GM21529 (cell line): ENCODE measurements at regions not wholly inside any gene's neighbourhood (a gene's known extent, or its start where the extent isn't known, plus 50 kb on each side); places are given as distances from the start of the nearest gene placed in this dataset.

Experiments
- ATAC-seq: cut with Tn5 transposase; IDR thresholded peaks from one replicate; pipeline ENCODE4 v1.9.1; 2021; ENCODE audit not compliant: unreplicated experiment

DNA sequence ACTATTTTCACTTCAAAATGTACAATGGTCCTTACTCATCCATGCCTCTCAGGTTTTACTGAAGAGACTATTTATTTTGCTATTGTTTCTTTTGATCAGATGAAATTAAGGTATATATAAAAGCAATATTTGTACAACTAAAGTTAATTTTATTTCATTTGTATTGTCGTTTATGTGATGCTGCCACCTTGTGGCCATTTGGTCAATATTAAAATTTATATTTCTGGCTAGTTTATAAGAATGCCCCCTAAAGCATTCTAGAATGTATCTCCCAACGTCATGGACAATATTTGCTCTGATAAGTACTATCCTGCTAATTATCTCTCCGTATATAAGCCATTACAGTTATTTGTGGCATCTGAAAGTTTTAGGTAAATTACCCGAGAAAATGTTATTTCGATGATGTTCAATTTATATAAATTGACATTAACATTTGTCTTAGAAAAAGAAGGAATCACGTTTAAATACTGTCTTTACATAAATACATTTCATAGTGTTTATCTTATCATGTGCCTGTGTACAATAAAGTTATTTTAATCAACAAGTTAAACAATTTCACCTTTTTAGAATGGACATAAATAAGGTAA is 680.0 kb downstream of the TAF11L14 start:
- no peak for ATAC-seq

DNA sequence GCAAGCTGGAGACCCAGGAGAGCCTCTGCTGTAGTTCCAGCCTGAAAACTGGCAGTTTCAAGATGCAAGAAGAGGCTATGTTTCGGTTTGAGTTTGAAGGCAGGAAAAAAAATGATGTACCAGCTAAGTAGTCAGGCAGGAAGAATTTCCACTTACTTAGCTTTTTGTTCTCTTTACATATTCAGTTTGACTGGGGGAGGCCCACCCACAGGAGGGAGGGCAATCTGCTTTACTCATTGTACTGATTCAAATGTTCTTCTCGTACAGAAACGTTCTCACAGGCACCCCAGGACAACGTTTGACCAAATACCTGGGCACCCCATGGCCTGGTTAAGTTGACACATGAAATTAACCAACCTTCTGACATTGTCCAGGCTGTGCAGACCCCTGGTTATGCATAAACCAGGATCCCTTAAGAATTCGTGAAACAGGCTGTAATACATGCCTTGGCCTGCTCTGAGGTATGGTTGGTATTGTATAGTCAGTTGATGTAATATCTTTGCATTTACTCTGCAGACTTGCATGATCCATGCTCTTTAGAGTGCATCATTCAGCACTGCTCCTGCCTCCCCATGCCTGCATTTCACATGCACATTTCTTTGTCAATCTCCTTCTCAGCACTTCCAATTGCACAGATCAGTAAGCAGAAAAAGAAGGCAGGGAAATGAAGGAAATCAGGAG is 687.1 kb downstream of the TAF11L14 start:
- no peak for ATAC-seq

DNA sequence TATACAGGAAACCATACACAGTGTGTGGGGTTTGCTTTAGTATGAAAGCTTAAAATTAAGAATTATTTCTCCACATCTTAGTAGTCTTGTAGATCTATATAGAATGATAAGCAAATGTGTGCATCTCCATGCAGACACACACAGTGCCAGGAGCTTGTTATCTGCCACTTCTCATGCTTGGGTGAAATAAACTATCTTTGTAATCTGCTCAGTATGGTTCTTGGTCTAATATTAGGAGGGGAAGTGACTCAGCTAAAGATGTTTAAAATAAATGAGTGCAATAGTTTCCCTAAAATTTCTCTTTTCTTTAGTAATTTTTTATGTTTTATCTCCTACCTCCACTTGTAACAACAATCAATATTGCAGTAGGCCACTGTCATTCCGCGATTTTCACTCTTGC is 689.6 kb downstream of the TAF11L14 start:
- ATAC-seq = no peak

DNA sequence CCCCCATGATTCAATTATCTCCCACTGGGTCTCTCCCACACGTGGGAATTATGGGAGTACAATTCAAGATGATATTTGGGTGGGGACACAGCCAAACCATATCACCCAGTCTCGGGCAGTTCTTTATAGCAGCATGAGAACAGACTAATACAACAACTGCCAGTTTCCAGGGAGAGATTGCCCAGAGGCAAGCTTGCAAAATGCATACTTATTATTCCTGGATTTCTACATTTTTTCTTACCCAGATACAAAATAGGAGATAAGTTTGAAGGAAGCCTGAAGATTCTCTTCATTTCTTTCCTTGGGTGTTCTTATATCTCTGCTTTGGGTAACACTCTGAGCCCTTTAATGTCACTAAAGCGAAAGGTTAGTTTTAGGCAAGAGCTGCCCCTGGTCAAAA is 691.2 kb downstream of the TAF11L14 start:
- ATAC-seq = no peak

DNA sequence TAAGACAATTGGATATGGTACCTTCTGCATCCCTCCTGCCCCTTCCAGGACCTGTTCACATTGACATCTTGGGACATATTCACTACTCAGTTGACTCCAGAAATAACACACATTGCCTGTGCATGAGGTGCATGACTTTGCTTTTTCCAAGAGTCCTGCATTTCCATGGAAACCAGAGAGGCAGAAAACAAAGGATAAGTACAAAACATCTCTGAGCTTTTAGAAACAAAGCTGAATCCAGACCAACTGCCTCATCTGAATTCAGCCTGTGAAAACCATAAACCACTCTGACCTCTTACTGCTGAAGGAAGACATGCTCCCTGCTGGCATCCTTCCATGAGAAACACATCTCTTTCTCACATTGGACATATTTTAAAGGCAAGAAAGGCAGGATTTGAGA is 695.1 kb downstream of the TAF11L14 start:
- no peak for ATAC-seq

DNA sequence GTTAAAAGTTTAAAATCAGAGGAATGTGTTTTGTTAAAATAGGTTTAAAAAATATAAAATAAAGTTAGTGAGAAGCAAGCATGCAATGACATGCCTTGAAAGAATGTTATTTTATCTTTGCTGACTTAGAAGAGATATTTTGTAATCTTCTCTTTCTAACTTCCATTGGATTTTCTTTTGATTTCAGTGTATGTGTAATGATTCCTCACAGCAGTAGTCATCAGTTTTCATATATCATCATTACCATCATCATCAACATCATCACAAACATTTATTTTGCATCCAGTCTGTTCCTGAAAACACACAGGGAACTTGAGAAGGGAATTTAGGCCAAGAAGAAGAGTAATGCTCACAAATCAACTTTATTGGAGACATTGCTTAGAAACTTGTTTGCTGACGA is 699.6 kb downstream of the TAF11L14 start:
- ATAC-seq = no peak

DNA sequence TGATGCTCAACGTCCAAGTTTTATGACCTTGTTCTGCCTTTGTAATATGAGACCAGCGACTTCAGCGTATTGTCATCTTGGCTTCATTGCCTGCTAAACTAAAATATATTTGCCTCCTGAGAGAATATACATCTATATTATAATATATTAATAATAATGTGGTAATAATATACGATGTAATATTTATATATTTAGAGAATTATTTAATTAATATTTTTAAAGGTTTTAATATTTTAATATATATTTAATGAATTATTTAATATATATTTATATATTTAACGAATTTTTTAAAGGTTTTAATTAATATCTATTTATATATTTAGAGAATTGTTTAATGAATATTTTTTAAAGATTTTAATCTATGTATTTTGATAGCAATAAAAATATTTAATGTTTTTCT is 700.7 kb downstream of the TAF11L14 start:
- no peak for ATAC-seq

DNA sequence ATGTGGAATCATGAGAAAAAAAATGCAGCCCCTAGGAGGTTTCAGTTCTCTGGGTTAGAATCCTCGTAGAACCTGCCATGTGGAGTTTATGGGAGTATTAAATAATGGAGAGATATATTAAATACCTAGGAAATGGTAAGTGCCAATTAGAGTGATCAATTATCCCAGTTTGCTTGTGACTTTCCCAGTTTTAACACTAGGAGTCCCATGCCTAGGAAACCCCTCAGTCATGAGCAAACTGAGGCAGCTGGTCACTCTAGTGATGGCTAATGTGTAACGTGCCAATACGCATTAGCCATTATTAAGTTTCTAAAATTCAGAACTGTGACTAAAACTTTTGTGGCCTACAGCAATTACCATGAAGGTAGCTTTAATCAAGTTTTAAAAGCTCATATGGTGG is 720.6 kb downstream of the TAF11L14 start:
- ATAC-seq = no peak

DNA sequence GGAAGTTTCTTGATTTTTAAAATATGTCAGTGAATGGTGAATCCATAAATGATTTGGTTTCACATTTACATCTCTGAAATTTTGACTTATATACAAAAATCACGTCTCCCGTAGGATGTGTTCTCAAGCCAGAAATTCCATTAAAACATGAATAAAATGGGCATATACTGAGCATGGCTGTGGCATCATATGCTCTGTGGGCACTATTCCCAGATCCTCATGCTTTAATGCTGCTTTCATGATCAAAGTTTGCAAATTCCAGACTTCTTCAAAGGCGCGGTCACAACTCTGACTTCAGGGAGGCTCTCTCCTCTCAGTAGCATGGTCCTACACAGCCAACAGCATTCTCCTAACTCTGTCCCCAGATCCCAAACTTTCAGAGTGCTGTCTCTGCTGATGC is 723.2 kb downstream of the TAF11L14 start:
- no peak for ATAC-seq

DNA sequence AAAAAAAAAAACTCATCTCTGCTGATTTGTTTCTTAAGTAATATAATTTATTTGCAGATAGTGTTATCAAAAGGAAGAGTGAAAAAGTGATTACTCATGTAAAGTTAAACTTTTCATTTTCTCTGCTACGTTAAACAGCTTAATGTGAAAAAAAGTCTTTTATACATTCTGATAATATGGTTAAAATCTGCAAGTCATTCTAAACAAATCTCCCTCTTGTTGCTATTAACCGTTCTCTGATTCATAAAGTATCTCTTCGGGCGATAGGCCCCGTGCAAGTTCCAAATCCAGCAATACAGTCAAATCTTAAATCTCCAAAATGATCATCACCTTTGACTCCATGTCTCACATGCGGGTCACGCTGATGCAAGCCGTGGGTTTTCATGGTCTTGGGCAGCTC is 732.0 kb downstream of the TAF11L14 start:
- no peak for ATAC-seq

DNA sequence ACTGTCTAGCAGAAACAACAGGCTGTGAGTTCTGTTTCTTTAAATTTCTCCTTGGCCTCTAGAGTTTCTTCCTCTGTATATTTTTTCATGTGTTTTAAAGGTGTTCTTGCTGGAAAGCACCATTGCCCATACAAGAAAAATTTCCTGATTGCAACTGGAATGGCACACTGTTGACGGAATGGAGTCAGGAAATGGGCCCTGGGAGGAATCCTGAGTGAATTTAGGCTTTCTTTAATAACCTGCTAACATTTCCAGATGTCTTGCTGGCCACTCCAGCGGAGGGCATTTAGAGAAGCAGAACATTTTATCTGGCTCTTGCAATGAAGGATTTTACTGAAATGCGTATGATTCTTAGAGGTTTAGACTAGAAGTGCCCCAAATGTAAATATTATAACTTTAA is 736.3 kb downstream of the TAF11L14 start:
- ATAC-seq = no peak

DNA sequence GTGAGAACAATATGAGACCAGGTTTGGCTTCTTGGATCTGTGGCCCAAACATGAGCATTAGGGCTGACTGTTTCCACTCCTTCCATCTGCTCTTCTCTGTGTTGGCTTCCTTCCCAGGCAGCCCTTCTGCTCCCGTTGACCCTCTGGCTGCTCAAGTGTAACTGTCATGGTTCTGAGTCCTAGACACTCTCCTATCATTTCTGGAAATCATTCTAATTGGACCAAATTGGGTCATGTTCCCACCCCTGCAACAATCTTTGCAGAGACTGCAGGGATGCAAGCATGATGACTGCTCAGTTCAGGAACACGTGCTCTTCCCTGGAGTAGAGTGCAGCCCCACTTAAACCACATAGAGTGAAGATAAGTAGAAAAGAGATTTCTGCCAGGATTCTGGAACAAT is 741.4 kb downstream of the TAF11L14 start:
- no peak for ATAC-seq

DNA sequence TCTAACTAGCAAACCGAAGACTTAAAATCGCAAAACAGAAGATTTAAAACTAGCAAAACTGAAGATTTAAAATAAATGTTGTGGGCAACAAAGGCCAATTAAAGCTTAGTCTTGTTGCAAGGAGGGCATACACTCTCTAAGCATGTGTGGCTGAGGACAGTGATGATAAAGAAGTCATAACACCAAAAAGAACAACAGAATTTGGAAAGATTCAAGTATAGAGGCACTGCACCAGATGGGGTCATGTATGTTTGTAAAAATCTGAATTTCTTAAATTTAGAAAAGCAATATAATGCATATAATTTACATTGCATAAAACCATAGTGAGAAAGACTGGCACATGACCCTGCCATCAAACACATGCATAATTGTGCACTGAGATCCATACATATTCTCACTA is 743.8 kb downstream of the TAF11L14 start:
- no peak for ATAC-seq

DNA sequence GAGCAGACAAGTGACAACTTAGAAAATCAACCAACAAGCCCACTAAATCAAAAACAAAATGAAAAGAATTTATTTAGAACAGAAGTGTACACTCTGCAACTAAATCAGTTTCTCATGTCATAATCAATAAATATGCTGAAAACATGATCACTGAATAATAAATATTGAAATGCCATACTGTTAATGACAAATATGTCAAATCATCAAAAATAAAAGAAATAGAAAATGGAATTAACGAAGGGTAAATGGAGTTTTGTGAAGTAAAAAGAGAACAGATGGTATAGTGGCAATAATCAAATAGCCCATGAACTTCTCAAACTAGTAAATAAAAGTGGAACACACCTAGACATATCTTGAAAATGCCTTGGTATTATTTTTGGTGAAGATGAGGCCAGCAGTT is 744.9 kb downstream of the TAF11L14 start:
- ATAC-seq = no peak

DNA sequence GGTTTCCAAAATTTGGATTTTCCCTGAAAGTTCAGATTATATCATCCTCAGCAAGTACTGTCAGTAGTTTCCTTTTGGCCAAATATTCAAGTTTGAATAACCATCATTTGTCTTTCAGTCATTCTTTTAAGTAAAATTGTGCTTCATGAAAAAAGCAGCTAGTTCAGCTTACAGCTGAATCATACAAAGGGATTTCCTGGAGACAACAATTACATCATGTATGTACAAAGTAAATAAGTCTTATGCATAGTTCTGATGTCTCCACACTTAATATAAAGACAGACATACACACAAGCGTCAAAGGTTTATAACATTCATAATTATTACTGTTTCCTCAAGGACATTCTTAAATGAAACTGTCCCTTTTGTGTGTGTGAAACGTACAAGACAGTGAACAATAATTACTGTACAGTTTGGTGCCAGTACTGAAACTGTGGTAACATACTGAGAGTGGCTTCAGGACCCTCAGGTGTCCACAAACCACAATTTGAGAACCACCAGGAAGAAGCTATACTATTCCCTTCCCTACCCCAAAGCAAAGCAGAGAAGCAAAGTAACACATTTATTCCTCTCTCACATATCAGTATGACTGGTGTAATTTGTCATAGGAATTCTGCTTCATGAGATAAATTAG is 746.6 kb downstream of the TAF11L14 start:
- no peak for ATAC-seq

DNA sequence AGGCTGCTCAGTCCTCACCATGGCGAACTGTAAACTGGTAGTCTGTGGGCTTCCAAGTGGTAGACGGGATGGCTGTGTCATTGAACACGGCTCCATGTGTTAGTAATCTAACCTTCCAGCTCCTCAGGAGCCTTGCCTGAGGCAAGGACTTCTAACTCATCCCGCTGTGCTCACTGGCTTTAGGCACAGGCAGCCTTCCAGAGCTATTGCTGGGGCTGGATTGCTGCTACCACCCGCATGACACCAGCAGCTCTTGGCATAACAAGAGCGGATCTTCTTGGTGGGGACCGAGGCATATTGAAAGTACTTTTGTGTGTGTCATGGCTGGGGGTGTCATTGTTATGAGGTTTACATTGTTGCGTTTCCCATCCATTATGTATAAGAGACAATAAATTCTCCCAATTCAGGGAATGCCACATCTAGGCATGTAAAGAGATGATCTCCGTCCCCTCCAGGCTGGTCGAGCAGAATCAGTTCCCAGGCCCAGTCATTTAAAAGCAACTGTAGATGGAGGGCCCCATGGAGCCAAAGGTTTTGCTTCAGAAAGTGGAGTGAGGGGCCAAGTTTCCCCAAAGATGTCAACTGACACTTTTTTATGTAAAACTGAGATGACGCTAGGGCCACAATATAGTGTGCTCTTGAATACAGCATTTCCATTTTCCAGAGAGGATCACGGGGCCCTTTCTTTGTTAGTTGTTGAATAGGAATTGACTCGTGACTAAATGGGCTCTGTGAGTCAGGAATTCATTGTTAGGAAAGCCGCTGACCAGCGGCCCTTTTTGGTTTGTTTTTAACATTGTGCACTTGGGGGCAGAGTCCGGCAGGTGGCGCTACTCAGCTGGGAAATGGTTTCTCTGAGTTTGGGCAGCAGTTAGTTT is 759.5 kb downstream of the TAF11L14 start:
- peak; percentile 87 for ATAC-seq

DNA sequence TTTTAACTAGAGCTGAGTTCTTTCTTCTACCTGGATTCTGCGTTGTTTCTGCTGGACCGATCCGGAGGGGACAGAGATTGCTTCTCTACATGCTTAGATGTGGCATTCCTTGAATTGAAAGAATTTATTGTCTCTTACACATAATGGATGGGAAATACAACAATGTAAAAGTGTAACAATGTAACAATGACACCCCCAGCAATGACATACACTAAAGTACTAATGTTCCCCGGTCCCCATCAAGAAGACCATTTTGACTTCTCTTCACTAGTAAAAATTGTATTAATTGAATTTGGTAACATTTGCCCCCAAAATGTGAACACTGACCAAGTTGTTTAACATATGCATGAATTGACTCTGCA is 760.2 kb downstream of the TAF11L14 start:
- ATAC-seq = no peak

DNA sequence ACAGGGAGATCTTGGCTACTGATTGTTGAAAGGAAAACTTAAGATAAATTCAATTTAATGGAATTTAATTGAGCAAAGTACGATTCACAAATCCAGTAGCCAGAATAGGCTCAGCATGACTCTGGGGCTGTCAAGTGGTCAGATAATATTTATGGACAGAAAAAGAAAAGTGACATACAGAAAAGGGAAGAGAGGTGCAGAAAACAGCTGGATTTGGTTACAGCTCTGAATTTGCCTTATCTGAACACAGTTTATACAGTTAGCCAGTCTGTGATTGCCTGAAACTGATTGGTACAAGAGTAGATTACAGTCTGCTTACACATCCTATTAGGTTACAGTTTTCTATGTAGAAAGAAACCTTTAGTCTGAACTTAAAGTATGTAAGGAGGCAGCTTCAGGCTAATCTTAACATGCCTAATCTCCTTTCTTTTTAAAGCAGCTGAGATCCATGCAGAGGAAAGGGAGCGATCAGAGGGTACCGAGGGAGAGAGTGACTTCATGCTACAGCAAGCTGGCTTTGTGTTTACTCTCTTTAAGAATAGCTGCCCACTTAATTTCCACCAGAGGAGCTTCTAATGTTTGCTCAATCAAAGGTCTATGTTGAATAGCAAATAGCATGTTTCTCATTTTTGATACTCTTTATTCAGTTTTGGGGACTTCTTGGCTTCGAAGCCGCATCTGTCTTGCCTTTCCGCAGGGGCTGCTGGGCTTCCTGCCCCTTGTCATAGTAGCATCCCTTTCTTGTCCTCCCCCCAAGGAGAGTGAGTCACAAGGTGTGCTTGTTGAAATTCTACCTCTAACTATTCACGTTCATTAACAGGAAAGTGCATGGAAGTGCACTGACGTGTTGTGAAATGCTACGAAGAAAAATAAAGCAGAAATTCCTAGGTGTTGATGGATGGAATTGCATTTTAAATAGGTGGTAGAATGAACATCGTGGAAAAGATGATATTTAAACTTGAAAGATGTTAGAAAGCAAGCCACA is 761.2 kb downstream of the TAF11L14 start:
- no peak for ATAC-seq

DNA sequence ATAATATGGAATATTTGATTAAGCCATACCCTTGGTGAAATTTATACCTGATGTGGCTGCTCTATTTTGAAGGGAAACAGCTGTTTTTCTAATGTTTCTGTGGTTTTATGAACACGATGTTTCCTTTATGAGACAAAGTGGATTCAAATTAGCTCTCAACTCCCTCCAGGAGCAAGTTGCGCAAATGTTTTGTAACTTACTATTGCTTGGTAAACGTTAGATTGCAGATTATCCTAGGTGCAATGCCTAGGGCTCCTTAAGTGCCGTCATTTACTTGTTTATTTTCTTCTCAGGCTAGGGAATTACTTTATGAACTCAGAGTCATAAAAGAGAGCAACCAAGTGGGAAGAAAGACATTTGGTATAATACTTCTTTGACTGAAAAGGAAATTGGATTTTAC is 763.1 kb downstream of the TAF11L14 start:
- ATAC-seq = no peak

DNA sequence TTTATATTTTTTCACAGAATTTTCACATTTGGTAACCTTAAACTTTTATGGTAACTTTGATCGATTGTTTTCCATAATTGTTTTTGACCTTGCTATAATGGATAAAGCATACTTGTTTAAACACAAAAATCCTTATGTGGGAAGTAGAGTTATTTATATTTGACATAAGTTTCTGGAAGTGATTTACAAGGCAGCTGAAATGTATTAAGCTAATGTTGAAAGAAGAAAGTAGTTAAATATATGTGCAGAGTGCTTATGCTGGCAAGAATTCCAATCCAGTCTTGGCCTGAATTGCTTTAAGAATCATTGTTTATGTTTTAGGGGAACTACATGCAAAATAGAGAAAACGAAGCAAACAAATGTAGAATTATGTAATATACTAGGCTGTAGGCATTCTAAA is 763.6 kb downstream of the TAF11L14 start:
- ATAC-seq = no peak
